Body of pancreas (tissue), 4 donors: ENCODE measurements at regions not wholly inside any gene's neighbourhood (a gene's known extent, or its start where the extent isn't known, plus 50 kb on each side); places are given as distances from the start of the nearest gene placed in this dataset.

Source experiments
- ATAC-seq: fragments of 150-250 bp; one replicate; pipeline ENCODE4 v1.9.1; 2016
- DNase-seq, 4 donors: peaks; one replicate each; pipeline ENCODE4 v3.0.0-alpha.2; 2019
- H3K27ac ChIP-seq, 4 donors: fragments of 200-600 bp; sonication (generic); 1 replicate in 3 of 4; 2 replicates in 1 of 4; pipeline versions ENCODE4 v1.5.1 to v1.6.1; 2016 to 2019; ENCODE audit warnings: mild to moderate bottlenecking in 1 of 4, mixed read lengths in 1 of 4, moderate library complexity in 1 of 4
- H3K27me3 ChIP-seq, 2 donors: fragments of 200-600 bp; sonication (generic); one replicate each; pipeline ENCODE4 v1.6.0; 2016; ENCODE audit warnings: mild to moderate bottlenecking in 1 of 2
- H3K36me3 ChIP-seq, 2 donors: fragments of 200-600 bp; sonication (generic); replicated peaks in 1 of 2; 2 replicates each; pipeline ENCODE4 v1.5.1; 2016; ENCODE audit warnings: low read depth in 2 of 2; ENCODE audit not compliant: insufficient read depth in 1 of 2
- H3K4me1 ChIP-seq: fragments of 200-600 bp; sonication (generic); one replicate; pipeline ENCODE4 v1.6.0; 2016
- H3K4me3 ChIP-seq, 2 donors: fragments of 200-600 bp; sonication (generic); 1 replicate in 1 of 2; 2 replicates in 1 of 2; pipeline ENCODE4 v1.5.1; 2016 to 2019
- H3K9me3 ChIP-seq, 3 donors: fragments of 200-600 bp; sonication (generic); 1 replicate in 2 of 3; 2 replicates in 1 of 3; pipeline ENCODE4 v1.5.1; 2016
- POLR2A ChIP-seq, 3 donors: fragments of 450-650 bp; IDR thresholded peaks; one replicate each; pipeline ENCODE4 v1.6.1; 2016; ENCODE audit warnings: antibody characterized with exemption in 3 of 3, mild to moderate bottlenecking in 2 of 3
- WGBS, 2 donors: methylation state at CpG; one replicate each; pipeline ENCODE4 v1.1.5; 2017; 5-methylcytosine and 5-hydroxymethylcytosine counted together
- intact Hi-C: fragments of 100-400 bp; cut with DNase I; formaldehyde crosslinking; loops from one replicate; pipeline ENCODE4 v1.15.1; 2023
- TF ChIP-seq, protein P1 (sequence below), 7 experiments: fragments of 450-650 bp in 4 of 7; fragments of 200-600 bp in 3 of 7; sonication (generic) in 3 of 7; IDR thresholded peaks; one replicate each; pipeline ENCODE4 v1.5.1; 2016 to 2019; ENCODE audit warnings: antibody characterized with exemption in 7 of 7

- Histone ChIP-seq H3K27me3 (no peaks in the 10 kb centered on the region), H3K9me3 (no peaks in the 10 kb centered on the region), H3K4me3 (no peak overlapping the region), H3K27ac (no peak overlapping the region), H3K36me3 (no peaks in the 10 kb centered on the region), H3K4me1 (no peaks in the 10 kb centered on the region)
- ATAC-seq (no peak), DNase-seq (no peak)
- TF ChIP-seq, protein P1, sequence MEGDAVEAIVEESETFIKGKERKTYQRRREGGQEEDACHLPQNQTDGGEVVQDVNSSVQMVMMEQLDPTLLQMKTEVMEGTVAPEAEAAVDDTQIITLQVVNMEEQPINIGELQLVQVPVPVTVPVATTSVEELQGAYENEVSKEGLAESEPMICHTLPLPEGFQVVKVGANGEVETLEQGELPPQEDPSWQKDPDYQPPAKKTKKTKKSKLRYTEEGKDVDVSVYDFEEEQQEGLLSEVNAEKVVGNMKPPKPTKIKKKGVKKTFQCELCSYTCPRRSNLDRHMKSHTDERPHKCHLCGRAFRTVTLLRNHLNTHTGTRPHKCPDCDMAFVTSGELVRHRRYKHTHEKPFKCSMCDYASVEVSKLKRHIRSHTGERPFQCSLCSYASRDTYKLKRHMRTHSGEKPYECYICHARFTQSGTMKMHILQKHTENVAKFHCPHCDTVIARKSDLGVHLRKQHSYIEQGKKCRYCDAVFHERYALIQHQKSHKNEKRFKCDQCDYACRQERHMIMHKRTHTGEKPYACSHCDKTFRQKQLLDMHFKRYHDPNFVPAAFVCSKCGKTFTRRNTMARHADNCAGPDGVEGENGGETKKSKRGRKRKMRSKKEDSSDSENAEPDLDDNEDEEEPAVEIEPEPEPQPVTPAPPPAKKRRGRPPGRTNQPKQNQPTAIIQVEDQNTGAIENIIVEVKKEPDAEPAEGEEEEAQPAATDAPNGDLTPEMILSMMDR (IDR thresholded peaks at IDR 0.05) = no peak
- TF ChIP-seq POLR2A (IDR thresholded peaks at IDR 0.05) = no peak
- intact Hi-C loops = no loop called here
- 78 to 91% methylated on average over 4 of the region's 4 CpGs for WGBS, 2 donors
Measured at GRCh38 chr7:156191090-156191489, 378.8 kb upstream of the SHH start.

DNA sequence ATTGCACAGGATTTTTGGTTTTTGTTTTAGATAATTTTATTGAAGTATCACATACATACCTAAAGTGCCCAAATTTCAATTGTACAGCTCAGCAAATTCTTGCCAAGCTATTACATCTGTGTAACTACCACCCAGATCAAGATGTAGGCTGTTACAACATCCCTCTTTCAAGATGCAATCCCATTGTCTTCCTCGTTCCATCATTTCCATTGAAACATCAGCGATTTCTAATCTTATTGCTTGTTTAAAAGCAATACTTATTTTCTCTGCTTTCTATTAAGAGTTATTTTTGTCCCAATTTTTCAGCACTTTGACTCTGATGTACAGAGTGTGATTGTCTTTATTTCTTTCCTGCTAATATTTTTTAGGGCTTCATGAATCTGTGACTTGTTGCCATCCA, 372.8 kb upstream of the SHH start:
- no peak for ATAC-seq
- H3K27ac ChIP-seq = no peak overlapping the region
- H3K4me3 ChIP-seq = no peak overlapping the region
- H3K36me3 ChIP-seq = no peaks in the 10 kb centered on the region
- TF ChIP-seq, protein P1 (IDR thresholded peaks at IDR 0.05) = no peak
- no peak for TF ChIP-seq POLR2A (IDR thresholded peaks at IDR 0.05)
- DNase-seq = no peak
- H3K27me3 ChIP-seq = no peaks in the 10 kb centered on the region
- WGBS, 2 donors = 90 to 96% methylated on average over 2 of the region's 2 CpGs
- H3K4me1 ChIP-seq = no peaks in the 10 kb centered on the region
- intact Hi-C loops = no loop called here
- H3K9me3 ChIP-seq = peaks cover 0 to 6% (median 0%) of the 10 kb centered on the region in 3 donors

DNA sequence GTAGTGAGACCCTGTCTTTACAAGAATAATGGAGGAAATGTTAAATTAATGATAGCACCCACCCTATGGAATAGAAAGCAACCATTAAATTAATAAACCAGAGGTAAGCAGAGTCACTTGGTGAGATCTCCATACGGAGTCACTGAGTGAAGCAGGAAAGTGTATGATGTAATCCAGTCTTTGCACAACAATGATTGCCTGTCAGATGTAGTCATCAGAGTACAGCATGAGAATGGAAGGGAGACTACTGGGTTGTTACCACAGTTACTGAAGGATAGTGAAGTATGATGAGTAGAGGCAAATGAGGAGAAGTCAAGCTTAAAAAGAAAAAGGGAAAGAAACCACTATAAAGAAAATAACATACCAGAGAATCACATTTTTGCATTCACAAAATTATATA, 371.9 kb upstream of the SHH start:
- Histone ChIP-seq H3K27ac (no peak overlapping the region), H3K36me3 (no peaks in the 10 kb centered on the region), H3K4me3 (no peak overlapping the region), H3K9me3 (peaks cover 0 to 6% (median 0%) of the 10 kb centered on the region in 3 donors), H3K27me3 (no peaks in the 10 kb centered on the region), H3K4me1 (no peaks in the 10 kb centered on the region)
- WGBS, 2 donors = 36 to 68% methylated on average over 1 of the region's 1 CpG
- intact Hi-C loops = no loop called here
- DNase-seq (no peak), ATAC-seq (no peak)
- TF ChIP-seq, protein P1 (IDR thresholded peaks at IDR 0.05) = no peak
- no peak for TF ChIP-seq POLR2A (IDR thresholded peaks at IDR 0.05)

DNA sequence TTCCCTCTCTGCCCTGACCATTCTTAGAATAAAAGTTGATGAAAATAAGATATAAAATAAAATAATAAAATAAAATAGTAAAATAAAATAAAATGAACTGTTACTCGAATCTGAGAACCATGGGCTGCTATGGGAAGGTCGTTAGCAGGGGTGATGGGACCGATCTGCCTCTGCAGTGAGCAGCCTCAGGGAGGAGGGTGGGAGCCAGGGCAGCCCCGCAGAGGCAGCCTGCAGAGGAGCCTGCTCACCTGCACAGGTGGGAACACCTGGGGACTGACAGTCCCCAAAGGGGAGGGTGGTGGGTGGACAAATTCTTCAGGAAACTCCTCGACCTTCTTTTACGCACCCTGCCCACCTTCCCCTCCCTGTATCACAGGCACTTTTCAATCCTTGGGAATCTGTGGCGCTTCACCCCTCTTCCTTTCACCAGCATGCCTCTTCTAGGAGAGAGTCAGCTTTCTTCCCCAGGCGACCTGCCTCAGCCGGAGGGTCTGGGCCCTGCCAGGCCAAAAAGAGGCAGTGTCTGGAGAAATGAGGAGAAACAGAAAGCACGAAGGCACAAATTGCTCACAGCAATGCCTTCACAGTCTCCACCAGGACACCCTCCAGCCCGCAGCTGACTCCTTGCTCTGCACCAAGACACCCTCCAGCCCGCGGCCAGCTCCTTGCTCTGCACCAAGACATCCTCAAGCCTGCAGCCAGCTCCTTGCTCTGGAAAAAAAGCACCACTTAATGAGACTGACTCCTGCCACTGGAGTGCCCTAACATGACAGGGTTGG, 368.4 kb upstream of the SHH start:
- TF ChIP-seq, protein P1 (IDR thresholded peaks at IDR 0.05) = no peak
- no peak for TF ChIP-seq POLR2A (IDR thresholded peaks at IDR 0.05)
- no peak for ATAC-seq
- Histone ChIP-seq H3K27me3 (no peaks in the 10 kb centered on the region), H3K9me3 (peaks cover 0 to 5% (median 0%) of the 10 kb centered on the region in 3 donors), H3K36me3 (no peaks in the 10 kb centered on the region), H3K4me3 (no peak overlapping the region), H3K27ac (no peak overlapping the region), H3K4me1 (no peaks in the 10 kb centered on the region)
- 57 to 63% methylated on average over 10 to 13 of the region's 13 CpGs for WGBS, 2 donors
- intact Hi-C loops = no loop called here
- no peak for DNase-seq

DNA sequence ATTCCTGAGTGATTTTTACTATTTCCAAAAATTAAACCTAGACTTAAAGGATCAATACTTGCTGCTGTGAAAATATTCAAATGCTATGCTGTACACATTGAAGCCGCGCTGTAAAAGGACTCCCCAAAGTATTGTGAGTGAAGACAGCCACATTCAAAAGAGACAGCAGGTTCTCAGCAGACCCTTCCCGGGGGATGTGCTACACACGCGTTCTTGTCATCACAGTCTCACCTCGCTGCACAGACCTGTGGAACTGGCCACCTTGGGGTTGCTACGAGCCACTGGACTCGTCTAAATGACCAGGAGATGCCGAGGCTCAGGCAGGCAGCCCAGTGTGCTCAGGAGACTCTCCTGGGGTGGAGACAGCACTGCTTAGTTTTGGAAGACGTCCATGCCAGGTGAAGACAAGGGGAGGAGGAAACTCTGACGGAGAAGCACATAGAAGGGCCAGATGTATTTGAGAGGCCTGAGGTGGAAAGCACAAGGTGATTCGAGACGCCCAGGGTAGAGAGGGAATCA, 367.7 kb upstream of the SHH start:
- Histone ChIP-seq H3K4me1 (no peaks in the 10 kb centered on the region), H3K27me3 (no peaks in the 10 kb centered on the region), H3K4me3 (no peak overlapping the region), H3K27ac (no peak overlapping the region), H3K36me3 (no peaks in the 10 kb centered on the region), H3K9me3 (no peaks in the 10 kb centered on the region)
- no peak for TF ChIP-seq POLR2A (IDR thresholded peaks at IDR 0.05)
- TF ChIP-seq, protein P1 (IDR thresholded peaks at IDR 0.05) = no peak
- no peak for ATAC-seq
- DNase-seq = no peak
- 63% methylated on average over 13 of the region's 13 CpGs for WGBS, 2 donors
- intact Hi-C loops = no loop called here
